GM12801 (cell line): ENCODE measurements at regions not wholly inside any gene's neighbourhood (a gene's known extent, or its start where the extent isn't known, plus 50 kb on each side); places are given as distances from the start of the nearest gene placed in this dataset.

Experiments used
- TF ChIP-seq, protein P1 (sequence below): IDR thresholded peaks from one replicate; pipeline ENCODE4 v1.5.1; 2011; ENCODE audit warnings: control low read depth; ENCODE audit not compliant: insufficient read length; ENCODE audit errors: extremely low read depth

DNA sequence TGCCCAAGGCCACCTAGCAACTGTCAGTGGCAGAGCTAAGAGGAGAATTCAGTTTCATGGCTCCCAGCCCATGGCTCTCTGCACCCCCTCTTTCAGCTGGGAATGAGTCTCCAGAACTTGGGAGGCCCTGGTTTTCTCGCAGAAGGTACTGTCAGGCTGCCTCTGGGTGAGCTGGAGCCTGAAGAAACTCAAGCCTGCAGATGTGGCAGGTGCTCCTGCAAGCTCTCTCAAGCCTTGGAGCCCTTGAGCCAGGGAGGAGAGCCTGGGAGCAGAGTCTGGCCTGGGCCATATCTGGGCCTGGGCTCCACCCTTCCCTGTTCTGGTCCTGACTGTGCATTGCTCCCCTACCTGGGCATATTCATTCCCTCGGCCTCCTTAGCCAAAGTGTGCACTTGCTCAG lies 74.4 kb upstream of the TLE3 start:
- TF ChIP-seq, protein P1, sequence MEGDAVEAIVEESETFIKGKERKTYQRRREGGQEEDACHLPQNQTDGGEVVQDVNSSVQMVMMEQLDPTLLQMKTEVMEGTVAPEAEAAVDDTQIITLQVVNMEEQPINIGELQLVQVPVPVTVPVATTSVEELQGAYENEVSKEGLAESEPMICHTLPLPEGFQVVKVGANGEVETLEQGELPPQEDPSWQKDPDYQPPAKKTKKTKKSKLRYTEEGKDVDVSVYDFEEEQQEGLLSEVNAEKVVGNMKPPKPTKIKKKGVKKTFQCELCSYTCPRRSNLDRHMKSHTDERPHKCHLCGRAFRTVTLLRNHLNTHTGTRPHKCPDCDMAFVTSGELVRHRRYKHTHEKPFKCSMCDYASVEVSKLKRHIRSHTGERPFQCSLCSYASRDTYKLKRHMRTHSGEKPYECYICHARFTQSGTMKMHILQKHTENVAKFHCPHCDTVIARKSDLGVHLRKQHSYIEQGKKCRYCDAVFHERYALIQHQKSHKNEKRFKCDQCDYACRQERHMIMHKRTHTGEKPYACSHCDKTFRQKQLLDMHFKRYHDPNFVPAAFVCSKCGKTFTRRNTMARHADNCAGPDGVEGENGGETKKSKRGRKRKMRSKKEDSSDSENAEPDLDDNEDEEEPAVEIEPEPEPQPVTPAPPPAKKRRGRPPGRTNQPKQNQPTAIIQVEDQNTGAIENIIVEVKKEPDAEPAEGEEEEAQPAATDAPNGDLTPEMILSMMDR: no peak

DNA sequence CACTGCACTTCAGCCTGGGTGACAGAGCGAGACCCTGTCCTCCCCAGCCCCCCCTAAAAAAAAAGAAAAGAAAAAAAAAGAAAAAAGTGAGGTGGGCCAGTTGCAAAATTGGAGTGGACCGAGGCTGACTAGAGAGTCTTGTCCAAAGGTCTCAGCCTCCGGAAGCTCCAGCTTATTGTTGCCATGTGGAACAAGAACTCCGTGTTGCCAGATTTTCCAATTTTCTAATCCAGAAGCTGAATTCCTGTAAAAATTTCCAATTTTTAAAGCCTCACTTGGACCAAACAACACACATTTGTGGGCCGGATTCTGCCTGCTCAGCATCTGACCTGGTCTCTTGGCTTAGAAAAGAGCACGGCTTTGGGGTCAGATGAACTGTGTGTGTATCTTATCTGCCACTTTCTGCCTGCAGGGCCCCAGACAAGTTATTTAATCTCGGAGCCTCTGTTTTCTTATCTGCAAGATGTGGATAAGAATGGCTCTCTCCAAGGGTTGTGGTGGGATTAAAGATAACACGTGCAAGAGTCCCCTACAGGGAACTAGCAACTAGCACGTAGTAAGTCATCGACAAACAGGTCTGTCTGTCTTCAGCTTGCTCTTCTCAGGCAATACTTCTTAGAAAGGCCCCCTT lies 73.7 kb upstream of the TLE3 start:
- TF ChIP-seq, protein P1: no peak

DNA sequence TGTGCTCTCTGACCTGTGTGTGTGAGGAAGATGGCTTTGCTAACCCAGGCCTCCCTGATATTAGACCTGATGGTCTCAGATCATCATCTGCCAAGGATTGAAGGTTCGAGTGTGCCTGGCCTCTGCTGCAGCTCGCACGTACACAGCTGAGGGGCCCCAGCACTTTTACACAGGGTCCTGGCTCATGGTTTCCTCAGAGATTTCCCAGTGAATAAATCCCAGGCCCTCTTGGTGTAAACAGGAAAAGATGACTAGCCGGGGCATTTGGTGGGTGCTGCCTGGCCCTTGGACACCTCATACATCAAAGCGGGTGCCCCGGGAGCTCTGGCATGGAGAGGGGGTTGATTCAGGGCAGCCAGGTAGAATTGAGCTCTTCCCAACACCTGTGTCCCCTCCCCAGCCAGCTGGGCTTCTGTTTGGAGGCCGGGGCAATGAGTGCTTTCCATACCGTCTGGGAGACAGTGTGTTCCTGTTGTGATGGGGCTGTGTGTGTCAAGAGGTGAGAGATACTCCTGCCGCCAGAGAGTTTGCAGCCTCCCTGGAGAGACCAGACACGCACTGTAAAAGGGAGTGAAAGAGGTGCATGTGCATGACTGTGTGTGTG lies 72.5 kb upstream of the TLE3 start:
- TF ChIP-seq, protein P1: no peak

DNA sequence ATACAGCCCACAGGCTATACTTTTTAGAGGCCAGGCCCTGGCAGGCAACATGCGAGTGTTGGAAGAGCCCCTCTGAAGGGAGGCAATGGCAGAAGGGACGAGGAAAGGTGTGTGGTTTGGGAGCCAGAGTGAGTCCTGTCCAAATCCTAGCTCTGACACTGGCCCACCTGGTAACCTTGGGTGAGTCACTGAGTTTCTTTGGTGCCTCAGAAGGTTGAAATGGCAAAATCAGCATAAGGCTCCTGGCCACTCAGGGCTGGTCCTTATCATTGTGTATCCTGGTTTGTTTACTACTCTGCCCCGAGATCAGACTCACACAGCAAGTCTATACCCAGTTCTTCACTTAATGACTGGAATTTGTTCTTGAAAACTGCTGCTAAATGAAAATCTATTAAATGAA lies 71.4 kb upstream of the TLE3 start:
- TF ChIP-seq, protein P1: no peak

DNA sequence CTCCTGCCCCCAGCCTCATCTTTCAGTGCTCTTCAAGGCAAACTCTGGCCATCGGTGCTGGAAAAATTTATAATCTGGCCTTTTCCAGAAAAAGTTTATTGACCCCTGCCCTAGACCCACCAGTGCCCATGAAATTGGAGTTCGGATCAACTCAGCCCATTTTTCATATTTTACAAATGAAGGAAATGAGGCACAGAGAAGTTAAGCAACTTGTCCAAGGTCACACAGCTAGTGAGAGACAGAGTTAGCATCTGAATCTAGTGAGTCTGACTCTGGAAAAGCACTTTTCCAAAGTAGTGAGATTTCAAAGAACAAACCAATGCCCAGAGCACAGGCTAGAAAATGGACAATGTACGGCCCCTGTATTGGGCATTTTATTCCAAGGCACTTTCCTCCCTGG lies 69.4 kb upstream of the TLE3 start:
- TF ChIP-seq, protein P1: no peak

DNA sequence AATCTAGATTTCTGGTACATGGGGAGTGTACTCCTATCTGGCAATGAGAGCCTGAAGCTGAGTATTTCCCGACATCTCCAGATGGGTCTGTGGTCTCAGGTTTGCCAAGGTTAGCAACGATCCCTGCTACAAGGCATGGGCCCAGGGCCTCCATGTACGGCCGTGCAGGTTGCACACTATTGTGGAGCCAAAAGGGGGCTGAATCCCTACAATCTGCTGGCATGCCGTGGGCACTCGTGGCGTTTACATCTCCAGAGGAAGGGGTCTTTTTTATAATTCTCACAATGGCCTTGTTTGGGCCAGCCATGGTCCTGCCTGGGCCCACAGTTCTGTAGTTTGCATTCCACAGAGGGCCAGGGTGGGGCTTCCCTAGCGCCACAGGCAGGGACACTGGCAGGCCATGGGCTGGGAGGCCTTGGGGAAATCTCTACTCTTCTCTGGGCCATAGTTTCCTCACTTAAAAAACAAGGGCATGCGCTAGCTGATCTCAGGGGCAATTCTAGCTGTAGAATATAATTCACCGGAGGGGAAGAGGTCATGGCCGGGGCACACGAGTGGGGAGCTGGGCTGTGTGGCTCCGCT lies 68.9 kb upstream of the TLE3 start:
- TF ChIP-seq, protein P1: no peak

DNA sequence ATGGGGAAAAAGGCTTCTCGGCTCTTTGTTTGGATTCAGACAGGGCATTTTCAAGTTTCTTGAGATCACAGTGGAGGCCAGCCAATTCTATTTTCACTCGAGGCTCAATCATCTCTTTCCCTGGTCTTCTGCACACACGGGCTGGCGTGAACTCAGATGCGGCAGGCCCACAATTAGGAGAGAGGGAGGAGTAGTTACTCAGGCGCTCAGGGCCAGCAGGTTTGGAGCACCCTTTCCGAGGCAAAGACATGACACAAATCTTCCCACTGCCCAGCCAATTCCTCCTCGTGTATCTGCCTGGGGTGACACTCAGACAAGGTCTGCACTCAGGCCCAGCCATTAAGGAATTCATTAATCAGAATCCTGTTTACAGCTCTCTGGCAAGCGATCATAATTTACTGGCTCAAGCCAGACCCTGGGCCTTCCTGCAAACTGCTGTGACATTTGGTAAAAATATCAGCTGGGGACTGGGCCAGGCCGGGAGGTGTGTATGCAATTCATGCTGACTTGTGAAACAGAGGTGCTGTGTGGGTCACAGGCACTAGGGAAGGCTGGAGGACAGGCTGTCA lies 68.1 kb upstream of the TLE3 start:
- TF ChIP-seq, protein P1: no peak
